MM.1S (cell line): ENCODE measurements at regions not wholly inside any gene's neighbourhood (a gene's known extent, or its start where the extent isn't known, plus 50 kb on each side); places are given as distances from the start of the nearest gene placed in this dataset.

Experiments used
- CTCF ChIP-seq: fragments of 300-600 bp; sonication (generic); IDR thresholded peaks from 2 replicates; pipeline ENCODE4 v1.5.1; 2016; ENCODE audit warnings: antibody characterized with exemption, low read length, mixed read lengths
- EZH2 ChIP-seq: fragments of 300-600 bp; sonication (generic); optimal IDR thresholded peaks from 2 replicates; pipeline ENCODE3; 2017; ENCODE audit warnings: low read depth, mild to moderate bottlenecking, antibody characterized with exemption, low read length, mixed read lengths
- EZH2phosphoT487 ChIP-seq: fragments of 300-600 bp; sonication (generic); IDR thresholded peaks from 2 replicates; pipeline ENCODE4 v1.6.1; 2018; ENCODE audit warnings: antibody characterized with exemption, low read length

- TF ChIP-seq CTCF (no peak), EZH2 (no peak), EZH2phosphoT487 (no peak)
These were observed 102.1 kb upstream of the SIAH1 start for GRCh38 chr16:48487287-48487686.
